SK-N-SH treated with all-trans-retinoic acid at 6 μM for 48 hours (cell line): ENCODE measurements at regions not wholly inside any gene's neighbourhood (a gene's known extent, or its start where the extent isn't known, plus 50 kb on each side); places are given as distances from the start of the nearest gene placed in this dataset.

Source experiments
- ATAC-seq: fragments of 200-7000 bp; cut with Tn5 transposase; 3 replicates; pipeline ENCODE4 v1.9.1; 2020; ENCODE audit warnings: mild to moderate bottlenecking, moderate library complexity
- ARNTL ChIP-seq: fragments of 450-650 bp; formaldehyde crosslinking; IDR thresholded peaks from 2 replicates; pipeline ENCODE4 v1.5.0; 2020; ENCODE audit warnings: low read depth, mild to moderate bottlenecking, moderate library complexity, borderline replicate concordance
- BACH2 ChIP-seq: fragments of 250-450 bp; sonication (Bioruptor Pico); IDR thresholded peaks from 2 replicates; pipeline ENCODE4 v1.9.0; 2021; ENCODE audit warnings: mild to moderate bottlenecking, borderline replicate concordance
- CREB5 ChIP-seq: fragments of 250-450 bp; sonication (Bioruptor Pico); IDR thresholded peaks from 2 replicates; pipeline ENCODE4 v1.5.1; 2020; ENCODE audit warnings: low read depth, mild to moderate bottlenecking, moderate library complexity
- CSDC2 ChIP-seq: fragments of 250-450 bp; sonication (Bioruptor Pico); IDR thresholded peaks from 2 replicates; pipeline ENCODE4 v1.5.0; 2020; ENCODE audit warnings: mild to moderate bottlenecking, moderate library complexity
- CSRNP3 ChIP-seq: fragments of 250-450 bp; sonication (Bioruptor Pico); IDR thresholded peaks from 2 replicates; pipeline ENCODE4 v1.5.1; 2021; ENCODE audit warnings: mild to moderate bottlenecking, moderate library complexity
- ESRRG ChIP-seq: fragments of 250-450 bp; sonication (Bioruptor Pico); IDR thresholded peaks from 2 replicates; pipeline ENCODE4 v1.6.1; 2021; ENCODE audit warnings: mild to moderate bottlenecking
- GLIS3 ChIP-seq: fragments of 250-450 bp; sonication (Bioruptor Pico); IDR thresholded peaks from 2 replicates; pipeline ENCODE4 v1.5.0; 2020; ENCODE audit warnings: mild to moderate bottlenecking, moderate library complexity
- ISL1 ChIP-seq: fragments of 250-450 bp; sonication (Bioruptor Pico); IDR thresholded peaks from 2 replicates; pipeline ENCODE4 v2.1.2; 2022; ENCODE audit warnings: mild to moderate bottlenecking, moderate library complexity
- OSR1 ChIP-seq: fragments of 250-450 bp; sonication (Bioruptor Pico); IDR thresholded peaks from 2 replicates; pipeline ENCODE4 v1.8.0; 2022; ENCODE audit warnings: moderate library complexity, mild to moderate bottlenecking, inconsistent platforms
- POU6F1 ChIP-seq: fragments of 250-450 bp; sonication (Bioruptor Pico); IDR thresholded peaks from 2 replicates; pipeline ENCODE4 v1.8.0; 2021; ENCODE audit warnings: low read depth, mild to moderate bottlenecking, moderate library complexity, borderline replicate concordance
- PPARA ChIP-seq: fragments of 250-450 bp; sonication (Bioruptor Pico); IDR thresholded peaks from 2 replicates; pipeline ENCODE4 v1.5.0; 2020; ENCODE audit warnings: mild to moderate bottlenecking, borderline replicate concordance
- SNAI2 ChIP-seq: fragments of 250-450 bp; sonication (Bioruptor Pico); IDR thresholded peaks from 2 replicates; pipeline ENCODE4 v1.5.0; 2020; ENCODE audit warnings: mild to moderate bottlenecking, moderate library complexity
- TCF4 ChIP-seq: fragments of 250-450 bp; sonication (Bioruptor Pico); IDR thresholded peaks from 2 replicates; pipeline ENCODE4 v1.8.0; 2021; ENCODE audit warnings: mild to moderate bottlenecking, moderate library complexity, borderline replicate concordance
- ZC3H10 ChIP-seq: fragments of 250-450 bp; sonication (Bioruptor Pico); IDR thresholded peaks from 2 replicates; pipeline ENCODE4 v1.5.1; 2021; ENCODE audit warnings: mild to moderate bottlenecking, moderate library complexity
- ZFP3 ChIP-seq: fragments of 250-450 bp; sonication (Bioruptor Pico); IDR thresholded peaks from 2 replicates; pipeline ENCODE4 v1.5.0; 2020; ENCODE audit warnings: mild to moderate bottlenecking, moderate library complexity
- ZFP30 ChIP-seq: fragments of 450-650 bp; formaldehyde crosslinking; IDR thresholded peaks from 2 replicates; pipeline ENCODE4 v1.5.0; 2022; ENCODE audit warnings: mild to moderate bottlenecking, moderate library complexity
- ZNF70 ChIP-seq: fragments of 450-650 bp; formaldehyde crosslinking; IDR thresholded peaks from 2 replicates; pipeline ENCODE4 v1.5.0; 2020; ENCODE audit warnings: mild to moderate bottlenecking, moderate library complexity
- ZNF8 ChIP-seq: fragments of 450-650 bp; formaldehyde crosslinking; IDR thresholded peaks from 2 replicates; pipeline ENCODE4 v1.5.0; 2020; ENCODE audit warnings: mild to moderate bottlenecking, moderate library complexity
- TF ChIP-seq, protein P1 (sequence below): fragments of 250-450 bp; sonication (Bioruptor Pico); IDR thresholded peaks from 2 replicates; pipeline ENCODE4 v1.8.0; 2020; ENCODE audit warnings: mild to moderate bottlenecking, moderate library complexity, borderline replicate concordance

DNA sequence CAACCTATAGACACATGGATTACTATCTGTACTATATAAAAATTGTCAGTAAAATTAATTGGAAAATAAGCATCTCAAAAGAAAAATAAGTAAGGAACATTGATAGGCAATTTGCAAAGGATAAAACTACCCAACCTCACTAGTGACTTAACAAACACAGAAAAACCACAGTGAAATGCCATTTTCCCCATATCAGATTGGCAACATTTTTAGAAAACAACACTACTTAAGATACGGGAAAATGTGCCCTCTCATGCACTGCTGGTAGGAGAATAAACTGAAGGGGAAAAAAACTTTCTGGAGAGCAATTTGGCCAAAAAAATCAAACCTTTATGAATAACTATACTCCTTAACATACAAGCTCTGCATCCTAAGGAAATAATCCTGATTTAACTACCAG, 254.0 kb downstream of the DEPDC1B start:
- no peak for ATAC-seq
- TF ChIP-seq ZNF8: no peak
- TF ChIP-seq BACH2 (CRISPR knock-in tag): no peak
- TF ChIP-seq PPARA (CRISPR knock-in tag): no peak
- no peak for TF ChIP-seq ZNF70 (CRISPR knock-in tag)
- TF ChIP-seq, protein P1, sequence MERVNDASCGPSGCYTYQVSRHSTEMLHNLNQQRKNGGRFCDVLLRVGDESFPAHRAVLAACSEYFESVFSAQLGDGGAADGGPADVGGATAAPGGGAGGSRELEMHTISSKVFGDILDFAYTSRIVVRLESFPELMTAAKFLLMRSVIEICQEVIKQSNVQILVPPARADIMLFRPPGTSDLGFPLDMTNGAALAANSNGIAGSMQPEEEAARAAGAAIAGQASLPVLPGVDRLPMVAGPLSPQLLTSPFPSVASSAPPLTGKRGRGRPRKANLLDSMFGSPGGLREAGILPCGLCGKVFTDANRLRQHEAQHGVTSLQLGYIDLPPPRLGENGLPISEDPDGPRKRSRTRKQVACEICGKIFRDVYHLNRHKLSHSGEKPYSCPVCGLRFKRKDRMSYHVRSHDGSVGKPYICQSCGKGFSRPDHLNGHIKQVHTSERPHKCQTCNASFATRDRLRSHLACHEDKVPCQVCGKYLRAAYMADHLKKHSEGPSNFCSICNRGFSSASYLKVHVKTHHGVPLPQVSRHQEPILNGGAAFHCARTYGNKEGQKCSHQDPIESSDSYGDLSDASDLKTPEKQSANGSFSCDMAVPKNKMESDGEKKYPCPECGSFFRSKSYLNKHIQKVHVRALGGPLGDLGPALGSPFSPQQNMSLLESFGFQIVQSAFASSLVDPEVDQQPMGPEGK: no peak
- no peak for TF ChIP-seq CREB5 (CRISPR knock-in tag)
- no peak for TF ChIP-seq ZFP3
- no peak for TF ChIP-seq ZFP30 (CRISPR knock-in tag)

DNA sequence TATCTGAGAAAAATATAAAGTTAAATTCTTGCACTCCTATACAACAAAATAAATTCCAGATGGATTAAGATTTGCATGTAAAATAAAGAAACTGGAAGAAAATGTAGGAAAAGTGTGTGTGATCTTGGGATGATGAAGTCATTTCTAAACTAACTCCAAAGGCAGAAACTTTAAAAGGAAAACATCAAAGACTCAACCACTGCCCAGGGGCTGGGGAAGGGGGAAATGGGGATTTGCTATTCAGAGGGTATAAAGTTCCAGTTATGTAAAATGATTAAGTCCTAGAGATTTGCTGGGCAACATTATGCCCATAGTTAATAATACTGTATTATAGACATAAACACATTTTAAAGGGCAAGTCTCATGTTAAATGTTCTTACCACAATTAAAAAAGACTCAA, 254.5 kb downstream of the DEPDC1B start:
- no peak for ATAC-seq
- no peak for TF ChIP-seq ZNF8
- no peak for TF ChIP-seq SNAI2 (CRISPR knock-in tag)
- no peak for TF ChIP-seq ESRRG (CRISPR knock-in tag)
- TF ChIP-seq PPARA (CRISPR knock-in tag): no peak
- TF ChIP-seq ZNF70 (CRISPR knock-in tag): no peak
- no peak for TF ChIP-seq GLIS3 (CRISPR knock-in tag)
- no peak for TF ChIP-seq BACH2 (CRISPR knock-in tag)

- no peak for ATAC-seq
- TF ChIP-seq TCF4 (CRISPR knock-in tag): peak; percentile 31; the same call in 1 of the 2 replicates
- TF ChIP-seq, protein P1: no peak
These were observed 255.2 kb downstream of the DEPDC1B start for GRCh38 chr5:60444661-60445360.

DNA sequence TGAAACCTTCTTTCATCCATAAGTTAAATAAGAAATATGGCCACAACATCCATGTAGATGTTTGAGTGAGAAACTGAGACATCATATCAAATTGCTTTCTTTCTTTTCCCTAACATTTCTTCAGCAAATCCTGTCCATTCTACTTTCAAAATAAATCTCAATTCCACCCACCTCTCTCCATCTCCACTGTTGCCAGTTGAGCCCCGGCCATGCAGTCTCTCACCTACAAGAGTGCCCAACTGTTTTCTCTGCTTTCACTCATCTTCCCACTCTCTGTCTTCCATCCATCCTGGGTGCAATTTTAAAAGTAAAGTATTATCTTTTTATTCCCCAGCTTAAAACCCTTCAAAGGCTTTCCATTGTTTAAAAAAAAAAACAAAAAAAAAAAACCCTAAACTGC, 260.4 kb downstream of the DEPDC1B start:
- no peak for ATAC-seq
- TF ChIP-seq ZFP30 (CRISPR knock-in tag): no peak
- TF ChIP-seq ESRRG (CRISPR knock-in tag): no peak
- no peak for TF ChIP-seq ZNF70 (CRISPR knock-in tag)

GRCh38 chr5:60437308-60437707, 262.7 kb downstream of the DEPDC1B start:
- no peak for ATAC-seq
- no peak for TF ChIP-seq POU6F1 (CRISPR knock-in tag)
- TF ChIP-seq CSDC2 (CRISPR knock-in tag): no peak
- TF ChIP-seq CSRNP3 (CRISPR knock-in tag): no peak
- no peak for TF ChIP-seq ZFP30 (CRISPR knock-in tag)
- no peak for TF ChIP-seq CREB5 (CRISPR knock-in tag)
- no peak for TF ChIP-seq BACH2 (CRISPR knock-in tag)
- TF ChIP-seq PPARA (CRISPR knock-in tag): no peak
- TF ChIP-seq ZC3H10 (CRISPR knock-in tag): no peak
- no peak for TF ChIP-seq ZNF8
- no peak for TF ChIP-seq ISL1 (CRISPR knock-in tag)
- TF ChIP-seq, protein P1: no peak
- TF ChIP-seq GLIS3 (CRISPR knock-in tag): no peak
- no peak for TF ChIP-seq ARNTL (CRISPR knock-in tag)
- TF ChIP-seq OSR1: no peak
- TF ChIP-seq SNAI2 (CRISPR knock-in tag): no peak
- TF ChIP-seq ESRRG (CRISPR knock-in tag): no peak
